ENCODE measurements at regions not wholly inside any gene's neighbourhood (a gene's known extent, or its start where the extent isn't known, plus 50 kb on each side); places are given as distances from the start of the nearest gene placed in this dataset.

DNA sequence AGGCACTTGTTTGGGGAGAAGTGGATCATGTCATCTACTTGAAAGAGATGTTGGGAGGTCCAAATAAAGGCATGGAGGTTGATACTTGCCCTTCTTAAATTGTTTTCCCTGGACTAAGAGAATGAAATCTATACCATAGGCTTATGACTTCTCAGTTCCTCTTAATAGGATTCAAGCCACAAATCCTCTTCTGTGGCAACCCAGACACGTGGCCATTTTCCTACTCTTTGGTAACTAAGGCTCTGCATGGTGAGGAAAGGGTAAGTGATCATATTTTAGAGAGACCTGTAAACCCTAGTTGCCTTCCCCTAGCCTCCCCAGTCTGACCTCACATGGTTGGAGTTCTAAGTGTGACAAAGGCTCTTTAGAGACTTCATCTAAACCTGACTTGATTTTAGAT lies 72.9 kb upstream of the CD44 start:
- ATAC-seq (no peak), DNase-seq (ENCODE audit: extremely low read depth in 1 of 4, low spot score in 3 of 4) (no peak), FAIRE-seq (no peak)
- Histone ChIP-seq H3K4me3 (no peak overlapping the region), H3K9me1 (ENCODE audit: control insufficient read depth, insufficient read depth, low read length) (no peaks in the 10 kb centered on the region), H3K4me2 (ENCODE audit: insufficient read depth, low read length) (no peak overlapping the region), H3K9me3 (replicated peaks; ENCODE audit: control insufficient read depth, insufficient read depth, low read depth, low read length) (no peaks in the 10 kb centered on the region; the same call in 1 of the 2 replicates), H3K79me2 (ENCODE audit: control insufficient read depth, insufficient read depth, low read length) (no peaks in the 10 kb centered on the region), H4K20me1 (replicated peaks; ENCODE audit: control insufficient read depth, insufficient read depth, low read length) (no peaks in the 10 kb centered on the region), H3K36me3 (ENCODE audit: control insufficient read depth, insufficient read depth, low read length) (no peaks in the 10 kb centered on the region), H3K27me3 (ENCODE audit: control insufficient read depth in 2 of 2, insufficient read depth in 2 of 2, low read length in 2 of 2) (no peaks in the 10 kb centered on the region), H3K27ac (ENCODE audit: extremely low read depth, low read depth, low read length) (no peak overlapping the region), H3K4me1 (replicated peaks in 1 of 2; ENCODE audit: control insufficient read depth in 2 of 2, insufficient read depth in 2 of 2, low read length in 2 of 2) (peaks cover 0 to 26% of the 10 kb centered on the region in 2 experiments; a peak in 4 of 5 replicates), H3K9ac (ENCODE audit: insufficient read depth in 1 of 2, low read depth in 2 of 2, low read length in 2 of 2) (no peak overlapping the region), H2AFZ (ENCODE audit: low read depth, low read length) (no peak overlapping the region)
- in situ Hi-C loops (cut with MboI): no loop called here
- ChIA-PET POLR2A (no interaction called here), CTCF (ENCODE audit: low intra/inter-chr PET ratio) (no interaction called here)
- no peak for TF ChIP-seq FOXJ2 (tag; IDR thresholded peaks at IDR 0.05)
- WGBS (ENCODE audit: insufficient coverage, low coverage, missing lambda C conversion rate): 7% methylated on average over 1 of the region's 1 CpG
- no TSS peak for BruUV-seq (replicated peaks)
- intact Hi-C loops (cut with micrococcal nuclease): no loop called here

DNA sequence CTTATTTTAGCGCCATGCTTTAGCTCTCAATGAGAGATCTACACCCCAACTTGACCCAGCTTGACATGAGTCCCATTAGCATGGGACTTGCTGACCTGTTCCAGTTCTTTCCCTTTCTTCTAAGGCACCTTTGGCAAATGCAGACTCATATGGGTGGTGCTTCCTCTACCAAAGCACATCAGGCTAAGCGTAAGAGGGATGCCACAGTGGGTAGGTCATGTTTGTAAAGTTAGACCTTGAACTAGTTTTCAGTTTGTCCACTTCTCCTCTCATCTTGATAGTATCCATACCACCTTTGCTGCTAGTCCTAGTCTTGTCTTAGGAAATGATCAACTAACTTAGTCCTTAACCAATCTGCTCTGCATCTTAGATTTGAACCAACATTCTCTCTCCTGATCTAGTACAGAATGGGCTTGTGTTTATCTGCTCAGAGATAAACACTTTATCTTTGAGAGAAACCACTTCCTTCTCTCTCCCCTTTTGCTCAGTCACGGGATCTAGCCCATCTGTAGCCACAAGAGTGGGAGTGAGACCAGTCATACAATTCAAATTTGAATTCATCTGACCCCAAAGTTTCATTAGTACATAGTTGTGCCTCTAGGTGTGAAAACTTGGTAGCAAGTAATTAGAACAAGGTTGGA lies 72.1 kb upstream of the CD44 start:
- Histone ChIP-seq H3K9me3 (replicated peaks; ENCODE audit: control insufficient read depth, insufficient read depth, low read depth, low read length) (no peaks in the 10 kb centered on the region; the same call in 1 of the 2 replicates), H3K4me2 (ENCODE audit: insufficient read depth, low read length) (no peak overlapping the region), H3K4me1 (replicated peaks in 1 of 2; ENCODE audit: control insufficient read depth in 2 of 2, insufficient read depth in 2 of 2, low read length in 2 of 2) (peaks cover 0 to 26% of the 10 kb centered on the region in 2 experiments; a peak in 4 of 5 replicates), H2AFZ (ENCODE audit: low read depth, low read length) (no peak overlapping the region), H3K9ac (ENCODE audit: insufficient read depth in 1 of 2, low read depth in 2 of 2, low read length in 2 of 2) (no peak overlapping the region), H4K20me1 (replicated peaks; ENCODE audit: control insufficient read depth, insufficient read depth, low read length) (no peaks in the 10 kb centered on the region), H3K79me2 (ENCODE audit: control insufficient read depth, insufficient read depth, low read length) (no peaks in the 10 kb centered on the region), H3K27ac (ENCODE audit: extremely low read depth, low read depth, low read length) (no peak overlapping the region), H3K27me3 (ENCODE audit: control insufficient read depth in 2 of 2, insufficient read depth in 2 of 2, low read length in 2 of 2) (no peaks in the 10 kb centered on the region), H3K9me1 (ENCODE audit: control insufficient read depth, insufficient read depth, low read length) (no peaks in the 10 kb centered on the region), H3K36me3 (ENCODE audit: control insufficient read depth, insufficient read depth, low read length) (no peaks in the 10 kb centered on the region), H3K4me3 (no peak overlapping the region)
- FAIRE-seq: no peak
- no peak for DNase-seq (ENCODE audit: extremely low read depth in 1 of 4, low spot score in 3 of 4)
- ChIA-PET CTCF (ENCODE audit: low intra/inter-chr PET ratio) (no interaction called here), POLR2A (no interaction called here)
- in situ Hi-C loops (cut with MboI): no loop called here
- WGBS (ENCODE audit: insufficient coverage, low coverage, missing lambda C conversion rate): 13% methylated on average over 3 of the region's 3 CpGs
- no TSS peak for BruUV-seq (replicated peaks)
- no peak for ATAC-seq
- intact Hi-C loops (cut with micrococcal nuclease): no loop called here
- TF ChIP-seq, protein P1, sequence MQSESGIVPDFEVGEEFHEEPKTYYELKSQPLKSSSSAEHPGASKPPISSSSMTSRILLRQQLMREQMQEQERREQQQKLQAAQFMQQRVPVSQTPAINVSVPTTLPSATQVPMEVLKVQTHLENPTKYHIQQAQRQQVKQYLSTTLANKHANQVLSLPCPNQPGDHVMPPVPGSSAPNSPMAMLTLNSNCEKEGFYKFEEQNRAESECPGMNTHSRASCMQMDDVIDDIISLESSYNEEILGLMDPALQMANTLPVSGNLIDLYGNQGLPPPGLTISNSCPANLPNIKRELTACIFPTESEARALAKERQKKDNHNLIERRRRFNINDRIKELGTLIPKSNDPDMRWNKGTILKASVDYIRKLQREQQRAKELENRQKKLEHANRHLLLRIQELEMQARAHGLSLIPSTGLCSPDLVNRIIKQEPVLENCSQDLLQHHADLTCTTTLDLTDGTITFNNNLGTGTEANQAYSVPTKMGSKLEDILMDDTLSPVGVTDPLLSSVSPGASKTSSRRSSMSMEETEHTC (IDR thresholded peaks at IDR 0.05): 0 out of 2 replicates have a peak, but pooled peaks have one; percentile 37
- TF ChIP-seq LCOR (CRISPR knock-in tag; IDR thresholded peaks at IDR 0.05) (0 out of 2 replicates have a peak, but pooled peaks have one; percentile 27), CTBP1 (IDR thresholded peaks at IDR 0.05; ENCODE audit: borderline replicate concordance) (0 out of 2 replicates have a peak, but pooled peaks have one; percentile 26), CHCHD3 (CRISPR knock-in tag; IDR thresholded peaks at IDR 0.05) (no peak), GTF2E2 (tag; IDR thresholded peaks at IDR 0.05) (no peak)
- TF ChIP-seq, protein P2, sequence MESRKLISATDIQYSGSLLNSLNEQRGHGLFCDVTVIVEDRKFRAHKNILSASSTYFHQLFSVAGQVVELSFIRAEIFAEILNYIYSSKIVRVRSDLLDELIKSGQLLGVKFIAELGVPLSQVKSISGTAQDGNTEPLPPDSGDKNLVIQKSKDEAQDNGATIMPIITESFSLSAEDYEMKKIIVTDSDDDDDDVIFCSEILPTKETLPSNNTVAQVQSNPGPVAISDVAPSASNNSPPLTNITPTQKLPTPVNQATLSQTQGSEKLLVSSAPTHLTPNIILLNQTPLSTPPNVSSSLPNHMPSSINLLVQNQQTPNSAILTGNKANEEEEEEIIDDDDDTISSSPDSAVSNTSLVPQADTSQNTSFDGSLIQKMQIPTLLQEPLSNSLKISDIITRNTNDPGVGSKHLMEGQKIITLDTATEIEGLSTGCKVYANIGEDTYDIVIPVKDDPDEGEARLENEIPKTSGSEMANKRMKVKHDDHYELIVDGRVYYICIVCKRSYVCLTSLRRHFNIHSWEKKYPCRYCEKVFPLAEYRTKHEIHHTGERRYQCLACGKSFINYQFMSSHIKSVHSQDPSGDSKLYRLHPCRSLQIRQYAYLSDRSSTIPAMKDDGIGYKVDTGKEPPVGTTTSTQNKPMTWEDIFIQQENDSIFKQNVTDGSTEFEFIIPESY (CRISPR knock-in tag; IDR thresholded peaks at IDR 0.05): no peak
- TF ChIP-seq, protein P3, sequence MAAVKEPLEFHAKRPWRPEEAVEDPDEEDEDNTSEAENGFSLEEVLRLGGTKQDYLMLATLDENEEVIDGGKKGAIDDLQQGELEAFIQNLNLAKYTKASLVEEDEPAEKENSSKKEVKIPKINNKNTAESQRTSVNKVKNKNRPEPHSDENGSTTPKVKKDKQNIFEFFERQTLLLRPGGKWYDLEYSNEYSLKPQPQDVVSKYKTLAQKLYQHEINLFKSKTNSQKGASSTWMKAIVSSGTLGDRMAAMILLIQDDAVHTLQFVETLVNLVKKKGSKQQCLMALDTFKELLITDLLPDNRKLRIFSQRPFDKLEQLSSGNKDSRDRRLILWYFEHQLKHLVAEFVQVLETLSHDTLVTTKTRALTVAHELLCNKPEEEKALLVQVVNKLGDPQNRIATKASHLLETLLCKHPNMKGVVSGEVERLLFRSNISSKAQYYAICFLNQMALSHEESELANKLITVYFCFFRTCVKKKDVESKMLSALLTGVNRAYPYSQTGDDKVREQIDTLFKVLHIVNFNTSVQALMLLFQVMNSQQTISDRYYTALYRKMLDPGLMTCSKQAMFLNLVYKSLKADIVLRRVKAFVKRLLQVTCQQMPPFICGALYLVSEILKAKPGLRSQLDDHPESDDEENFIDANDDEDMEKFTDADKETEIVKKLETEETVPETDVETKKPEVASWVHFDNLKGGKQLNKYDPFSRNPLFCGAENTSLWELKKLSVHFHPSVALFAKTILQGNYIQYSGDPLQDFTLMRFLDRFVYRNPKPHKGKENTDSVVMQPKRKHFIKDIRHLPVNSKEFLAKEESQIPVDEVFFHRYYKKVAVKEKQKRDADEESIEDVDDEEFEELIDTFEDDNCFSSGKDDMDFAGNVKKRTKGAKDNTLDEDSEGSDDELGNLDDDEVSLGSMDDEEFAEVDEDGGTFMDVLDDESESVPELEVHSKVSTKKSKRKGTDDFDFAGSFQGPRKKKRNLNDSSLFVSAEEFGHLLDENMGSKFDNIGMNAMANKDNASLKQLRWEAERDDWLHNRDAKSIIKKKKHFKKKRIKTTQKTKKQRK (IDR thresholded peaks at IDR 0.05; ENCODE audit: borderline replicate concordance, low read depth, low read length): no peak
